Trophoblast cell (in vitro differentiated cells and primary cell): ENCODE measurements at regions not wholly inside any gene's neighbourhood (a gene's known extent, or its start where the extent isn't known, plus 50 kb on each side); places are given as distances from the start of the nearest gene placed in this dataset.

ENCODE experiments used
- DNase-seq, 2 donors: peaks; one replicate each; pipeline ENCODE4 v3.0.0-alpha.2; 2016
- H2AFZ ChIP-seq: 2 replicates; pipeline ENCODE4 v1.6.1; 2013; ENCODE audit warnings: low read length, moderate library complexity, mild to moderate bottlenecking; ENCODE audit not compliant: insufficient read depth, poor library complexity
- H2AK5ac ChIP-seq: 2 replicates; pipeline ENCODE4 v1.6.1; 2013; ENCODE audit warnings: mild to moderate bottlenecking, low read length
- H2BK120ac ChIP-seq: 2 replicates; pipeline ENCODE4 v1.6.1; 2013; ENCODE audit warnings: low read length, mild to moderate bottlenecking, moderate library complexity; ENCODE audit not compliant: insufficient read depth, poor library complexity
- H2BK12ac ChIP-seq: 2 replicates; pipeline ENCODE4 v1.6.1; 2013; ENCODE audit warnings: mild to moderate bottlenecking, low read length, moderate library complexity
- H2BK5ac ChIP-seq: 2 replicates; pipeline ENCODE4 v1.6.1; 2013; ENCODE audit warnings: low read length, low read depth, moderate library complexity, mild to moderate bottlenecking; ENCODE audit not compliant: poor library complexity
- H3K14ac ChIP-seq: 2 replicates; pipeline ENCODE4 v1.6.1; 2013; ENCODE audit warnings: mild to moderate bottlenecking, low read length
- H3K18ac ChIP-seq: 2 replicates; pipeline ENCODE4 v1.6.1; 2013; ENCODE audit warnings: mild to moderate bottlenecking, low read length
- H3K23ac ChIP-seq: 2 replicates; pipeline ENCODE4 v1.6.1; 2013; ENCODE audit warnings: low read length
- H3K27ac ChIP-seq: 2 replicates; pipeline ENCODE4 v1.5.1; 2013; ENCODE audit warnings: low read depth, mild to moderate bottlenecking, inconsistent platforms, low read length, moderate library complexity
- H3K27me3 ChIP-seq: 2 replicates; pipeline ENCODE4 v1.6.1; 2013; ENCODE audit warnings: inconsistent platforms, mild to moderate bottlenecking, low read length, moderate library complexity; ENCODE audit not compliant: insufficient read depth
- H3K36me3 ChIP-seq, 2 experiments: 1 replicate in 1 of 2; 2 replicates in 1 of 2; pipeline ENCODE4 v1.6.1; 2013; ENCODE audit warnings: low read length in 2 of 2, mild to moderate bottlenecking in 2 of 2, moderate library complexity in 1 of 2; ENCODE audit not compliant: insufficient read depth in 2 of 2, control insufficient read depth in 1 of 2
- H3K4ac ChIP-seq: 2 replicates; pipeline ENCODE4 v1.6.1; 2013; ENCODE audit warnings: low read depth, mild to moderate bottlenecking, low read length, moderate library complexity
- H3K4me1 ChIP-seq, 2 experiments: 1 replicate in 1 of 2; 2 replicates in 1 of 2; pipeline ENCODE4 v1.6.1; 2013; ENCODE audit warnings: low read length in 2 of 2, mild to moderate bottlenecking in 2 of 2, moderate library complexity in 1 of 2; ENCODE audit not compliant: insufficient read depth in 2 of 2, control insufficient read depth in 1 of 2
- H3K4me2 ChIP-seq: 2 replicates; pipeline ENCODE4 v1.6.1; 2013; ENCODE audit warnings: inconsistent platforms, mild to moderate bottlenecking, low read length, moderate library complexity
- H3K4me3 ChIP-seq: 2 replicates; pipeline ENCODE4 v1.5.1; 2013; ENCODE audit warnings: mild to moderate bottlenecking, low read depth, low read length, inconsistent platforms
- H3K79me1 ChIP-seq: one replicate; pipeline ENCODE4 v1.6.1; 2013; ENCODE audit warnings: low read length
- H3K79me2 ChIP-seq: 2 replicates; pipeline ENCODE4 v1.6.1; 2013; ENCODE audit warnings: low read length, mild to moderate bottlenecking; ENCODE audit not compliant: control insufficient read depth, insufficient read depth, poor library complexity
- H3K9ac ChIP-seq: 2 replicates; pipeline ENCODE4 v1.6.1; 2013; ENCODE audit warnings: mild to moderate bottlenecking, low read length
- H3K9me3 ChIP-seq: 2 replicates; pipeline ENCODE4 v1.6.1; 2013; ENCODE audit warnings: low read depth, mild to moderate bottlenecking, control low read depth, inconsistent platforms, low read length; ENCODE audit not compliant: insufficient read depth
- H4K12ac ChIP-seq: 2 replicates; pipeline ENCODE4 v1.6.1; 2013; ENCODE audit warnings: low read depth, mild to moderate bottlenecking, low read length, moderate library complexity
- H4K8ac ChIP-seq: 2 replicates; pipeline ENCODE4 v1.6.1; 2013; ENCODE audit warnings: low read depth, mild to moderate bottlenecking, low read length, moderate library complexity
- H4K91ac ChIP-seq: one replicate; pipeline ENCODE4 v1.6.1; 2013; ENCODE audit warnings: low read depth, mild to moderate bottlenecking, low read length, moderate library complexity
- WGBS: extraction: QIAGEN DNeasy Blood & Tissue Kit; methylation state at CpG from one replicate; pipeline ENCODE4 v1.1.7; 2013; ENCODE audit warnings: missing lambda C conversion rate; ENCODE audit not compliant: insufficient read length, insufficient coverage; ENCODE audit errors: extremely low coverage; 5-methylcytosine and 5-hydroxymethylcytosine counted together

DNA sequence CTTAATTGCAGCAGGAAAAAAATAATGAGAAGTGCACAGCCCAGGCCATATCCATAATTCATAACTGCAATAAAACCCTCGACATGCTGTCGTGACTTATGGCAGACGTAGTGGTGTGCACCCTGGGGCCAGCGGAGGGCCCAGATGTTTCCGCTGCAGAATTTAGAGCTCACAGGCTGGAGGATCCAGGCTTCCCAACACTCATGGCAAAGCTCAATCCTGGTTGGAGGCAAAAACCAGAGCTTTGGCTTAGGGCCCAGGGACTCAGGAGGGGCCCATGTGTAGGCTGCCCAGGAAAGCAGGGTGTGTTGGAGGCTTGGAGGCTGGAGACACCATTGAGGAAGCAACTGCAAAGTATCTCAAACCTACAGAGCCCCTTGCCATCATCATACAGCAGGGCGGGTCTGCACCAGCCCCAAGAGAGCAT lies 68.7 kb downstream of the SERPINA3 start:
- no peak for DNase-seq
- WGBS, result no CpG with 5 or more reads among the region's 6 CpGs
- H3K4me1 ChIP-seq, result no peaks in the 10 kb centered on the region
- H4K8ac ChIP-seq, result no peak overlapping the region
- H3K9ac ChIP-seq, result no peak overlapping the region
- H3K79me2 ChIP-seq, result no peaks in the 10 kb centered on the region
- H4K12ac ChIP-seq, result no peak overlapping the region
- no peak overlapping the region for H3K27ac ChIP-seq
- H3K23ac ChIP-seq, result no peak overlapping the region
- H2BK120ac ChIP-seq, result no peak overlapping the region
- H3K18ac ChIP-seq, result no peak overlapping the region
- H3K4me3 ChIP-seq, result no peak overlapping the region
- no peak overlapping the region for H3K14ac ChIP-seq
- no peak overlapping the region for H2BK12ac ChIP-seq
- no peak overlapping the region for H2AK5ac ChIP-seq
- no peak overlapping the region for H2BK5ac ChIP-seq
- H4K91ac ChIP-seq, result no peak overlapping the region
- no peaks in the 10 kb centered on the region for H3K79me1 ChIP-seq
- H3K4me2 ChIP-seq, result no peak overlapping the region
- H3K9me3 ChIP-seq, result peaks cover 1% of the 10 kb centered on the region
- H2AFZ ChIP-seq, result no peak overlapping the region
- H3K36me3 ChIP-seq, result no peaks in the 10 kb centered on the region
- H3K27me3 ChIP-seq, result no peaks in the 10 kb centered on the region
- H3K4ac ChIP-seq, result no peak overlapping the region

DNA sequence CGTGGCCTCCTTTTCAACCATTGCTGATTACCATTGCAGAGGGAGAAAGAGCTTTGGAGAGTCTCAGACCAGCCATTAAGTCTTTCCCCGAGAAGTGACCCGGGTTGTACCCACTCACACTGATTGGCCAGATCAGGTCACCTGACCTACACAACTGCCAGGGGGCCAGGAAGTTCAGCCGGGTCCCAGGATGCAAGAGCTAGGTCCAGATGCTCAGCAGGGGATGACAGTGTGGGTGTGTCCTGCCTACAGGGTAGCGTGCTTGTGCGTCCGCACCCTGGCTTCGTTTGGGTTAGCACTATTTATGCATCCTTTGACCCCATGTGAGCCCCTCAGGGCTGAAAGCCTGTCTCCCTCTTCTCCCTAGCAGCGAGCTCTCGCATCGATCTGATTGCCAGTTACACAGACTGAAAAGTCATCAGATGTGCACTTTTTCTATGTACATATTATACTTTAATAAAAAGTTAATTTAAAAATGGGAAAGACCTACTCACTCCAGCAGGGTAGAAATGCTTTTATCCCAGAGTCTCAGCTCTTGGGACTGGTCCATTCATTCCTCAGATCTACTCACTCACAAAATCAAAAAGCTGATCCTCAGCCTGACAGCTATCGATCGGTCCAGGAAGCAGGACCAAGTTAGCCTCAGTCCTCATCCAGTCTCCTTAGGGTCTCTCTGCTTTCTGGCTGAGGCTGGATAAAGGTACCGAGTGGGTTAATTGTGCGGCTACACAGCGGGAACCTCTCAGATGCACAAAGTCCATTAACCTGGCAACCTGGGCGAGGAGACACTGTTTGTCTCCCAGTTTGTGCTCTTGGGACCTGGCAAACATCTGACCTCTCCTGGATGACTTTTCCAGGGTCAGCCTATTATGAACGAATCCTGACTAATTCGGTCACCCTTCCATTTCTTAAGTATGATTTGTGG lies 68.0 kb downstream of the SERPINA3 start:
- no peak for DNase-seq
- Histone ChIP-seq H2BK5ac (no peak overlapping the region), H3K9ac (no peak overlapping the region), H2BK12ac (no peak overlapping the region), H4K8ac (no peak overlapping the region), H2AFZ (no peak overlapping the region), H3K14ac (no peak overlapping the region), H3K36me3 (no peaks in the 10 kb centered on the region), H3K9me3 (peaks cover 1% of the 10 kb centered on the region), H3K4ac (no peak overlapping the region), H4K12ac (no peak overlapping the region), H3K79me2 (no peaks in the 10 kb centered on the region), H3K27ac (no peak overlapping the region), H3K4me2 (no peak overlapping the region), H3K23ac (no peak overlapping the region), H3K18ac (no peak overlapping the region), H3K79me1 (no peaks in the 10 kb centered on the region), H3K27me3 (no peaks in the 10 kb centered on the region), H2BK120ac (no peak overlapping the region), H4K91ac (no peak overlapping the region), H3K4me1 (no peaks in the 10 kb centered on the region), H3K4me3 (no peak overlapping the region), H2AK5ac (no peak overlapping the region)
- no CpG with 5 or more reads among the region's 19 CpGs for WGBS

DNA sequence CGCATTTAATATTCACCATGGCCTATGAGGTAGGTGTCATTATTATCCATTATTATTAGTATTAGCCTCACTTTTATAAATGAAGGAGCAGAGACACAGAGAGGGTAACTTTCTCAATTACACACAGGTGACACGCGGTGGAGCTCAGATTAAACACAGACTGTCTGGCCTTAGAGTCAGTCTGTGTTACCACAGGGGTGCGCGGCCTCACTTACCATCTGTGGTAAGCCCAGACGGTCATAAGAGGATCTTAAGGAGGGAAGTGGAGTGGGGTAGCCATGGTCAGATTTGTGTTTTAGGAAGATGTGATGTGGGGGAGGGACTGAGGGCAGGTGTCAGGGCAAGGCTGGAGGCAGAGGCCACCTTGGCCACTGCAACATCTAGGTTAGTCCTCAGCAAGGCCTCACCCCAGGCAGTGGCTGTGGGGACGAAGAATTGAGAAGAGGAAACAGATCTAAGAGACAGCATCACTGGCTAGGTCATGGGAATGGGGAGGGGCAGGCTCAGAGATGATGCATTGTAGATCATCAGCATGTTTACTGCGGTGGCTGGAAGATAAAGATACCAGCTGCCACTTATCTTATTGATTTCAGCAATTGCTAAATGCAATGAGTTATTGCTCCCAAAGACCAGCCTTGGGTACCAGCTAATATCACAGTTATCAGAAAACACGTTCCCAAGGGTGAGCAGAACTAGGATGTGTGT lies 67.1 kb downstream of the SERPINA3 start:
- Histone ChIP-seq H2BK12ac (no peak overlapping the region), H4K12ac (no peak overlapping the region), H4K8ac (no peak overlapping the region), H3K4me3 (no peak overlapping the region), H3K36me3 (no peaks in the 10 kb centered on the region), H3K79me2 (no peaks in the 10 kb centered on the region), H2AK5ac (no peak overlapping the region), H3K27ac (no peak overlapping the region), H3K79me1 (no peaks in the 10 kb centered on the region), H3K4ac (no peak overlapping the region), H3K4me2 (no peak overlapping the region), H4K91ac (no peak overlapping the region), H3K9me3 (peaks cover 1% of the 10 kb centered on the region), H3K9ac (no peak overlapping the region), H3K27me3 (no peaks in the 10 kb centered on the region), H2BK120ac (no peak overlapping the region), H3K18ac (no peak overlapping the region), H2BK5ac (no peak overlapping the region), H3K14ac (no peak overlapping the region), H2AFZ (no peak overlapping the region), H3K4me1 (no peaks in the 10 kb centered on the region), H3K23ac (no peak overlapping the region)
- no CpG with 5 or more reads among the region's 9 CpGs for WGBS
- DNase-seq, result no peak

DNA sequence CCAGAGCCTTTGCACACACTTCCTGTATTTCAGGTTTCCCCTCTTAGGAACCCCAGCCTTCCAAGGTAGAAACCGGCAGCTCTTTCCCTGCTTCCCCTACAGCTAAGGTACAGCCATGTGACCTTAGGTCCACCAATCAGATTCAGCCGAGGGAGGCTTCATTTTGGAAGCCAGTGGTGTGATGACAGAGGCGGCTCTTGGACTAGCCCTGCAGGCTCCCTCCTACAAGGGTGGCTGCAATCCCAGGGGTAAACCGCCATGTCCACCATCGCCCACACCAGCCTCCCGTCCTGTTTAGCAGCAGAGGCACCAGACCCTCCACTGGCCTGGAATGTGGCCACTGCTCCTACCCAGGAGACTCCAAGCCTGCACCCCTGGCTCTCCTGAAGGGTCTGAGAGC lies 65.6 kb downstream of the SERPINA3 start:
- H2AFZ ChIP-seq, result no peak overlapping the region
- H2AK5ac ChIP-seq, result no peak overlapping the region
- H3K36me3 ChIP-seq, result no peaks in the 10 kb centered on the region
- H3K4me1 ChIP-seq, result no peaks in the 10 kb centered on the region
- no peak overlapping the region for H2BK120ac ChIP-seq
- no peaks in the 10 kb centered on the region for H3K79me2 ChIP-seq
- no peaks in the 10 kb centered on the region for H3K79me1 ChIP-seq
- WGBS, result no CpG with 5 or more reads among the region's 6 CpGs
- H3K18ac ChIP-seq, result no peak overlapping the region
- H3K9ac ChIP-seq, result no peak overlapping the region
- no peaks in the 10 kb centered on the region for H3K9me3 ChIP-seq
- no peak overlapping the region for H3K14ac ChIP-seq
- no peak overlapping the region for H2BK5ac ChIP-seq
- DNase-seq, result no peak
- no peak overlapping the region for H3K23ac ChIP-seq
- no peak overlapping the region for H3K4me3 ChIP-seq
- no peak overlapping the region for H4K12ac ChIP-seq
- H3K27ac ChIP-seq, result no peak overlapping the region
- H3K4ac ChIP-seq, result no peak overlapping the region
- H3K27me3 ChIP-seq, result no peaks in the 10 kb centered on the region
- H3K4me2 ChIP-seq, result no peak overlapping the region
- H4K91ac ChIP-seq, result no peak overlapping the region
- no peak overlapping the region for H2BK12ac ChIP-seq
- H4K8ac ChIP-seq, result no peak overlapping the region
